GM21576 (cell line): ENCODE measurements at regions not wholly inside any gene's neighbourhood (a gene's known extent, or its start where the extent isn't known, plus 50 kb on each side); places are given as distances from the start of the nearest gene placed in this dataset.

Source experiments
- ATAC-seq: cut with Tn5 transposase; IDR thresholded peaks from one replicate; pipeline ENCODE4 v1.9.1; 2021; ENCODE audit warnings: mild to moderate bottlenecking, moderate library complexity; ENCODE audit not compliant: unreplicated experiment

GRCh38 chr6:40313582-40313981, 273.6 kb downstream of the LRFN2 start:
- ATAC-seq = no peak

DNA sequence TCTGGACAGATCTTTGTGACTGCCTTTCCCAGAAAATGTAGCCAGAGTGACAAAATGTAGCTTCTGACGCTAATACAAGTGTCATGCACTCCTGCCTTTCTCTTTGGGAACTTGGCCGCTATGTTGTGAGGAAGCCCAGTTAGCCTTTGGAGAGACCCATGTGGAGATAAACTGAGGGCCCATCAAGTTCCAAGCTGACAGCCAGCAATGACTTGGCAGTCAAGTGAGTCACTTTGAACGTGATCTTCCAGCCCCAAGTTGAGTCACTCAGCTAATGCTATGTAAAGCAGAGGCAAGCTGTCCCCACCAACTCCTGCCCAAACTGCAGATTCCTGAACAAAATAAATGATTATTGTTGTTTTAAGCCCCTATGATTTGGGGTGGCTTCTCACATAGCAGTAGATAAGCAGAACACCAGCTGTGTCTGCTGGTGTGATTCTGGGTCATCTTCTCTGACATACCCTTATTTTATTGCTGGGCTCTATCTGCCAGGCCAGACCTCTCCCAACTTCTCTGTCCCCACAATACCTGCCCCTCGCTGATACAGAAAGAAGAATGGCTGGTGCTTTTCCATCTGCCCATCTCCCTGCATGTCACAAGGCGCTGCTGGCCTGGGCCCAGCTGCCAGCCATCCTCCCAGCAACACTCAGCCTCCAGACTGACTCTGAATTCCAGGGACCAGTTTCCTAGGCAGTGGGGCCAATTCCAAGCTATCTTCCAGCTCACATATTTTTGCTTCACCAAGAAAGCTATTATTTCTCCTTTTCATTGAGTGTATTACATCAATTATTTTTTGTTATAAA, 274.8 kb downstream of the LRFN2 start:
- no peak for ATAC-seq

DNA sequence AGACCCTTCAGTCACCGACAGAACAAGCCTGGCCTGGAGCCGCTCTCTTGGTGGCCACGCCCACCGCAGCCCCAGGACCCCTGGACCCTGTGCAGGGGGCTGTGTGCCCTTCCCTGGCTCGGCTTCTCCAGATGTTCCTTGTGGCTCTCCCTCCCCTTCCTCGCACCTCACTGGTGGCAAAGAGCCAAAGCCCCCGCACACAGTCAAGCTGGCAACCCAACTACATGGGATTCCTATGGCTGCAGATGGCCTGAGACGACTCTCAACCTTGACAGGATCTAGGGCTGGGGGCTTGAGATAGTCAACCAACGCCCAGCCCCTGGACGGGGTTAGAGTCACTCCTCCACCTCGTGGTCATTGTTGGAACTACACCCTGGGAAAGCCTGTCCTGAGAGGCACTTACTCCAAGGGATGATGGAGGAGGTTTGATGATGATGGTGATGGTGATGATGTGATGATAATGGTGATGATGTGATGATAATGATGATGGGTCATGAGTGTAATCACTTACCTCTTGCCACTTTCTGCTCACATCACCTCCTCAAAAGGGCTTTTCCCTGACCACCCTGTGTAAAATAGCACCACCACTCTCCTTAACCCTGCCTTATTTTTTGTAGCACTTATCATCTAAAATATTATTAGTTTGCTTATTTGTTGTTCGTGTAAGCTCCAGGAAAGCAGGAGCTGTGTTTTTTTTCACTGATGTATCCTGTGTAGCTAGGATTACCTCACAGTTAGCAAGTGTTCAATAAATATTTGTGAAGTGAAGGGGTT, 278.4 kb downstream of the LRFN2 start:
- no peak for ATAC-seq

DNA sequence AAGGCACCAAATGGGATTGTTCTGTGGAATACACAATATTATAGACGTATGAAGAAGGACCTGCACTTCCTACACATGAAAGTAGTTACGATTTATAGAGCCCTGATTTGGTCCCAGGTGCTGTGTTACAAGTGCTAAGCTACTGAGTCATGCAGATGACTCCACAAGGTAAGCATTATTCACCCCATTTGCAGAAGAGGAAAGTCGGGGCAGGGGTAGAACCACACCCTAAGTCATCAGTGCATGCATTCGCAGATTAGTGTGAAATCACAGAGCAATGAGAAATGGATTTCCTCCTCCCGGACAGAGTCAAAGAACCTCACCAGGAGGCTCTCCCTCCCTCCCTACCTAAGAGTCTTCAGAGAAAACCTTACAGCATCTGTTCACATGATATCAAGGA, 279.5 kb downstream of the LRFN2 start:
- no peak for ATAC-seq

GRCh38 chr6:40302856-40303454, 284.2 kb downstream of the LRFN2 start:
- no peak for ATAC-seq

- no peak for ATAC-seq
Observed at GRCh38 chr6:40299681-40300080, 287.5 kb downstream of the LRFN2 start.

DNA sequence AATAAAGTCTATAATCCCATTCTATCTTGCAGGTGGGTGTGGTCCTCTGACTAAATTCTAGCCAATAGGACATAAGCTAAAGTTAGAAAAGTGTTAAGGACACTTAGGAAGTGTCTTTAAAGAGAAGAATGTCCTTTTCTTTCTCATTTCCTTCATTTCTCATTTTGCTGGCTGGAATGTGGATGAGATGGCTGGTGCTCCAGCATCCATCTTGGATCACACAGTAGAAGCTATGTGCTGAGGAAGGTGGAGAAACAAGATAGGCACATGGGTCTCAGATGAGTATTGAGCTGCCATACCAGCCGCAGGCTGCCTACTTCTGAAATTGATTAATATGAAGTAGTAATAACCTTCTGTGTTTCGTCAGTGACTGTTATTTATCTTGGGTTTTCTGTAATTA, 289.0 kb downstream of the LRFN2 start:
- ATAC-seq = no peak

DNA sequence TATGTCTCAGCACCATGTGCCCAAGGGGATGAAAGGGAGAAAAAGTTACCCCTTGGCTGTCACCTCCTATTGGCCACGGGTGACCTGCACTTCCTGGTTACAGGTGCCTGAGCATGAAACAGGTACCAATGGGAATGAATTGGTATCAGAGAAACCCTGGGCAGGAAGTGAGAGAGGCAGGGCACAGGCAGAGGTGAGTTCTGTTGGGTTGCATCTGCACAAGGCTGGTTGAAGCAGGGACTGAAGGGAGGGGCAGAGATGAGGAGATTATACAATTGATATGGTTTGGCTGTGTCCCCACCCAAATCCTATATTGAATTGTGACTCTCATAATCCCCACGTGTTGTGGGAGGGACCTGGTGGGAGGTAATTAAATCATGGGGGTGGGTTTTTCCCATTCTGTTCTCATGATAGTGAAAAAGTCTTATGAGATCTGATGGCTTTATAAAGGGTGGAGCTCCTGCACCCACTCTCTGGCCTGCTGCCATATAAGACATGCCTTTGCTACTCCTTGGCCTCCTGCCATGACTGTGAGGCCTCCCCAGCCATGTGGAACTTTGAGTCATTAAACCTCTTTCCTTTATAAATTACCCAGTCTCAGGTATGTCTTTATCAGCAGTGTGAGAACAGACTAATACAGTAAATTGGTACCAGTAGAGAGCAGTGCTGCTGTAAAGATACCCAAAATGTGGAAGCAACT, 291.8 kb downstream of the LRFN2 start:
- ATAC-seq = no peak

DNA sequence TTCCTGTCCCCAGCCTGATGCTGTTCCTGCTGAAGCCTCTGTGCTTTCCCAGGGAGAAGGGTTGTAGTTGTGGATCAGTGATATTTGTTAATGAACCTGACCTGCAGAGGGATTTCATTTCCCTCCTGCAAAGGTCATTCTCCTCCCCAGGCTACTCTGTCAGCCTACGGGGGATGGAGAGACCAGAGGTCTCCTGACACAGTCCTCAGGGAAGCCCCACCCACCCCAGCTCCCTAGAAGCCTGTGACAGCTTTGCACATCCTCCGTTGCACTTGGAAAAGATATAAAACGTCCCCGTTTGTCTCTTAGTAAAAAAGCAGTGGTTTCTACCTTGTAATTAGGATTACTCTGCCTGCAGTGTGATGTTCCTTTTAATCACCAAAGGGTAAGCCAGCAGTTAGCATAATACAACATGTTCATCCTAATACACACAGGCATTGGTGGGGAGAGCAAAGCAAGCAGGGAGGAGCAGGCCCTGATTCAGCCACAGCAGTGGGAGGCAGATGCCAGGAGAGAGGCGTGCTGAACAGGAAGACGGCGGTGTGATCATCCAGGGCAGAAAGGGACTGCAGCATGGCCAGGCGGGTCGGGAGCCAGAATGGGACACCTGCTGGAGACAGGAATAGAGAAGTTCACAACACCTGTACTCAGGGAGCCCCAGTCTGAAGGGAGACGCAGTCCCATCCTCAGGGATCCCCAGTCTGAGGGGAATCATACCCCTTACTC, 293.5 kb downstream of the LRFN2 start:
- no peak for ATAC-seq

- ATAC-seq = no peak
Observed at GRCh38 chr6:40293060-40293459, 294.1 kb downstream of the LRFN2 start.

DNA sequence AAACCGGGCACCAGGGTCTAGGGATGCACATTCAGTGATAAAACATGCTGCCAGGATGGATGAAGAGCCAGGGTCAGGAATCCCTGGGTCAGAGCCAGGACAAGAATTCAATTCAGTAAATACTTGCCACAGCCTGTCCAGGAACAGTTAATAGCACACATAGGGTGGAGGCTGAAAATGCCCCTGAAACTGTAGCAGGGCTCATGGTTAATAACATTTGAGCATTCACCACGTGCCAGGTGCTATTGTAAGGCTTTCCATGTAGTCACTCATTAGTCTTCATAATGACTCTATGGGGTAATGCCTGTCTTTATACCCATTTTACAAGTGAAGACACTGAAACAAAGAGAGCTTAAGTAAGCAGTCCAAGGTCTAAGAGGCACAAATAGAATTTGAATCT, 296.3 kb downstream of the LRFN2 start:
- no peak for ATAC-seq

- ATAC-seq = no peak
Observed at GRCh38 chr6:40288919-40289318, 298.2 kb downstream of the LRFN2 start.

DNA sequence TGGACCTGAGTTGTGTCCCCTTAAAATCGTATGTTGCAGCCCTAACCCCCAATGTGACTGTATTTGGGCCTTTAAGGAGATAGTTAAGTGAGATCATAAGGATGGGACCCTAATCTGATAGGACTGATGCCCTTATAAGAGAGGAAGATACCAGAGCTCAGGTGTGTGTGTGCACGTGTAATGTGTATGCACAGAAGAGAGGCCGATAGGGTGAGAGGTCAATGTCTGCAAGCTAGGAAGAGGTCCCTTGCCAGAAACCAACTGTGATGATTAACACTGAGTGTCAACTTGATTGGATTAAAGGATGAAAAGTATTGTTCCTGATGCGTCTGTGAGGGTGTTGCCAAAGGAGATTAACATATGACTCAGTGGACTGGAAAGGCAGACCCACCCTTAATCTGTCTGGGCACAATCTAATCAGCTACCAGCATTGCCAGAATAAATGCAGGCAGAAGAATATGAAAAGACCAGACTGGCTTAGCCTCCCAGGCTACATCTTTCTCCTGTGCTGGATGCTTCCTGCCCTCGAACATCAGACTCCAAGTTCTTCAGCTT, 299.8 kb downstream of the LRFN2 start:
- no peak for ATAC-seq

GRCh38 chr6:40286721-40287120, 300.4 kb downstream of the LRFN2 start:
- no peak for ATAC-seq

GRCh38 chr6:40285996-40286395, 301.2 kb downstream of the LRFN2 start:
- ATAC-seq = no peak

GRCh38 chr6:40285535-40285934, 301.6 kb downstream of the LRFN2 start:
- no peak for ATAC-seq

GRCh38 chr6:40282986-40283385, 304.2 kb downstream of the LRFN2 start:
- ATAC-seq = no peak

DNA sequence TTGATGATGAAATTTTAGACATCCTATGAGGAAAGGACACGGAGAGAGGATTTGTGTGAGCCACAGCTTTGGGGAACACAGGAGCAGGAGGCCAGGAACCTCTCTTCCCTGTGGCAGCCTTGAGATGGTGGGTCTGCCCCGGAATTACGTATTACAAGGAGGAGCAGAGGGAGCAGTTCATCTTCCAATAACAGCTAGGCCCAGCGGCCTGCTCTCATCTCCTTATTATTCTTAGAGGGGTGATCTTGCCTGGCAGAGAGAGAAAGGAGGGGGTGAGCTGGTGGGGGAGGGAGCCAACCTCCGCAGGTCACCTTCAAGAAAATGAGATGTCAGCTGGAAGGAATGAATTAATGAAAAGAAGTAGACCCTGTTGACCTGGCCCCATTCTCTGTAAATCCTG, 305.8 kb downstream of the LRFN2 start:
- ATAC-seq = no peak

DNA sequence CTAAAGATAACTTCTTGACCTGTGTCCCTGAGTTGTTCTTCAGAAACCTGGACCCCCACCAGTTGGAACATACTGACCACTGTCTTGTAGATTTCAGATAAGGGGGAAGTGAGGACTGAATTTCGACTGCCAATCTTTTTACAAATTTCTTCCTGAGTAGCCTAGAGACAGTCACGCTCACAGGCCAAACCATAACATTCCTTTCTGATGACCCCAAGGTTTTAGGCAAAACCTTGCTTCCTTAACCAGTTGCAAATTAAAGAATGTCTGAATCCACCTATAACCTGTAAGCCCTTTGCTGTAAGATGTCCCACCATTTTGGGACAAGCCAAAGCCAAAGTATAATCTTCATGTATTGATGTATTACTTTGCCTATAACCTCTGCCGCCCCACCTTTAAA, 306.9 kb downstream of the LRFN2 start:
- ATAC-seq = no peak

DNA sequence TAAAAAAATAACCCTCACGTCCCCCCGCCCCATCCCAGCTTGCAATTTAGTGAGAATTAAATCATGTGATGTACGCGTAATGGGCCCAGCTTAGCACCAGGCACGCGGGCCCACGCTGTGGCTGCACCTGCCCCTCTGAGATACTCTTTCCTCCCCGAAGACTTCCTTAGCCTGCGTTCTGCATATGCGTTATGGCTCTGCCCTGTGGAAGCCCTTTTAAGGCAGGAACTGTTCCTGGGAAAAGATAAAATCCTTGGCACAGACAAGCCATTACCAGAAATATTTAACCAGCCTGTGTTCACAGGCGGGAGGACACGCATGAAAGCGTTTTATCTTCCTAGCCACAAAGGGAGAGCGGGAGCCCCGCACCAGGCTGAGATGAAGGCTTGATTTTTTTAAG, 311.0 kb downstream of the LRFN2 start:
- ATAC-seq = no peak
